ENCODE measurements at regions not wholly inside any gene's neighbourhood (a gene's known extent, or its start where the extent isn't known, plus 50 kb on each side); places are given as distances from the start of the nearest gene placed in this dataset.

GRCh38 chr5:152072091-152072490, 147.4 kb upstream of the GLRA1 start:
- TF ChIP-seq TCF7L2 (IDR thresholded peaks at IDR 0.05; ENCODE audit: borderline replicate concordance, low read depth, low read length) = no peak
- TF ChIP-seq REST (tag by site-specific recombination; IDR thresholded peaks at IDR 0.05) = no peak
- TF ChIP-seq CTCF (tag by site-specific recombination; IDR thresholded peaks at IDR 0.05) = no peak
- TF ChIP-seq REPIN1 (tag by site-specific recombination; IDR thresholded peaks at IDR 0.05; ENCODE audit: low read depth) = no peak
- no peak for TF ChIP-seq PBX3 (CRISPR knock-in tag; IDR thresholded peaks at IDR 0.05)
- no peak for TF ChIP-seq ZNF777 (tag by site-specific recombination; IDR thresholded peaks at IDR 0.05; ENCODE audit: borderline replicate concordance)
- no peak for TF ChIP-seq KLF9 (tag by site-specific recombination; IDR thresholded peaks at IDR 0.05; ENCODE audit: low read depth)
- no peak for TF ChIP-seq GFI1B (tag by site-specific recombination; IDR thresholded peaks at IDR 0.05)
- no peak for TF ChIP-seq SP2 (tag by site-specific recombination; IDR thresholded peaks at IDR 0.05)
- TF ChIP-seq ZNF549 (tag by site-specific recombination; IDR thresholded peaks at IDR 0.05) = no peak
- no peak for TF ChIP-seq ZBTB26 (tag by site-specific recombination; optimal IDR thresholded peaks at IDR 0.05)
